Activated naive CD4-positive, alpha-beta T cell treated with anti-CD3 and anti-CD28 coated beads, Interleukin-2, amount 50 U/mL, for 24 hours (primary cell): ENCODE measurements at regions not wholly inside any gene's neighbourhood (a gene's known extent, or its start where the extent isn't known, plus 50 kb on each side); places are given as distances from the start of the nearest gene placed in this dataset.

ENCODE experiments used
- H3K27ac Mint-ChIP-seq: one replicate; pipeline ENCODE4 v1.8.0; 2021; ENCODE audit warnings: mild to moderate bottlenecking, mixed read lengths
- H3K27me3 Mint-ChIP-seq: one replicate; pipeline ENCODE4 v1.8.0; 2021; ENCODE audit warnings: mixed read lengths
- H3K36me3 Mint-ChIP-seq: one replicate; pipeline ENCODE4 v1.8.0; 2021; ENCODE audit warnings: mixed read lengths
- H3K4me1 Mint-ChIP-seq: one replicate; pipeline ENCODE4 v1.8.0; 2021; ENCODE audit warnings: mixed read lengths
- H3K4me3 Mint-ChIP-seq: one replicate; pipeline ENCODE4 v1.8.0; 2021; ENCODE audit warnings: mild to moderate bottlenecking, mixed read lengths
- H3K9me3 Mint-ChIP-seq: one replicate; pipeline ENCODE4 v1.8.0; 2021; ENCODE audit warnings: mixed read lengths

DNA sequence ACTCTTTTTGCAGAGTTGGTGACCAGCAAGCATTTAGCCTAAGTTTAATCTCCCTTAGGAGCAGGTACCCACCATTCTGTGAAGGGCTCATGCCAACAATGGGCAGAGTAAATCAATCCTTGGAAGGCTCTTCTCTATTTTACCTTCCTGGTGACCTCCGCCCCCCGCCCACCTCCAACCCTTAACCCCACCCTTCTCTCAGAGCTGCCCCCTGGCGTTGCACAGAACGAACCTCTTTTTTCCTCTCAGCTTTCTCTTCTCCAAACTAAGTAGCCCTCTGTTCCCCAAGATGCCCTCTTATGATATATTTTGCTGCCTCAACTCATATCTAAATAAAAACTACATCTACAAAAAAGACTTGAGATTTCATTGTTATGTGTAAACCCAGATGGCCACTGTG lies 186.8 kb downstream of the SEC16B start:
- Mint-ChIP-seq H3K27me3 (no peaks in the 10 kb centered on the region), H3K4me3 (no peak overlapping the region), H3K27ac (no peak overlapping the region), H3K36me3 (no peaks in the 10 kb centered on the region), H3K9me3 (peaks cover 15% of the 10 kb centered on the region), H3K4me1 (no peaks in the 10 kb centered on the region)

DNA sequence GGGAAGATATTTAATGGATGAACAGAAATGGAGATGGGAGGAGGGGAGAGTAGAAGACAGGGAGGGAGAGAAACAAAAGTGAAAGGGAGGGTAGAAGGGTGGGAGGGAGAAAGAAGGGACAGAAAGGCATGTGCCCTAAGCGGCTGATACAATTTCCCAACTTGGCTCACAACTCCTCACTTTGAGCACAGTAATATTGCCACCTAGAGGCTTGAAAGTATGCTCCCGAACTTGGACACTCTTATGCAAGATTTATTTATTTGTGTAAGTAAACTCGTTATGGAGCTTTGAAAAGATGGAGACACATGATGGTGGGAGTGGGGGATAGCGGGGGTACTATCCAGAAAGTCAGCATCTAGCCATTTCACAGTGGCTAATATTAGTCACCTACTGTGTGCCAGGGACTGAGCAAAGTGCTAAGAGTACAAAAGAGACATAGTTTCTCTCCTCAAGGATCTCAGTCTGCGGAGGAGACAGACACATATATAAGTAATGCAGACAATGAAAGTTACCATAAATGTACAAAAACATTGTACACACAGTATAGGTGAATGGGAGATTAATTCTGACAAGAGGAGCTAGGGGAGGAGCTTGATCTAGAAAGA lies 189.7 kb downstream of the SEC16B start:
- no peaks in the 10 kb centered on the region for H3K4me1 Mint-ChIP-seq
- H3K9me3 Mint-ChIP-seq: peaks cover 15% of the 10 kb centered on the region
- H3K4me3 Mint-ChIP-seq: no peak overlapping the region
- H3K36me3 Mint-ChIP-seq: no peaks in the 10 kb centered on the region
- no peak overlapping the region for H3K27ac Mint-ChIP-seq
- H3K27me3 Mint-ChIP-seq: no peaks in the 10 kb centered on the region

DNA sequence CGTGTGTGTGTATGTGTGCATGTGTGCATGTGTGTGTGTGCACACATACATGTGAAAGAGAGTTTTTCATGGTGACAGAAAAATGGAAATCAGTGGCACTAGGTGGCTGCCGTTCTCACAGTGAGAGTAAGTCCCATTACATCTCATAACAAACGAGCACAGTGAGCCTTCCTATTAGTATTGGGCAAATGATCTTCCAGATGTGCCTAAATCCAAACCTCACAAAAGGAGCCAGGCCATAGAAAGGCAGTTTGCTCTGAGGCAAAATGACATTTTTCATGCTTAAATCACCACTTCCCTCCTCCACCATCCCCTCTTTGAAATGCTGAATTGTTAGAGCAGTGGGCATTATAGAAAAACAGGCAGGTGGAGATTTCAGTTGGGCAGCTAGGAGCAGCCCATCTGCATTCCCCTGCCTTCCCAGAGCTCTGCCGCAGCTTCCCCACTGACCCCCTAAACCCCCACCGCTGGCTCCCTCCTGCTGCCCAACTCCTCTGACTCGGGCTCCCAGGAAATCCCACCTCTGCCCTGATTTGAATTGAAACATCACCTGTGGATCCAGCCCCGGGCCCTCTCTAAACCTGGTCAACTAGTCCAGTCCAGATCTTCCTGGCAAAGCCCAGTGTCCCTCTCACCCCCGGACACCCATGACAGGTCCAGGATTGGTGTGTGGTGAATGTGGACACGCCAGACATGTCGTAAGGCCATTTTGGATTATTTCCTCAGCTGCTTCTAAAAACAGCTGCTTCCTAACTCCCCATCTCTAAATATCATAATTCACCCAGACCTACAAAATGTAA lies 190.5 kb downstream of the SEC16B start:
- Mint-ChIP-seq H3K4me1 (no peaks in the 10 kb centered on the region), H3K36me3 (no peaks in the 10 kb centered on the region), H3K9me3 (peaks cover 15% of the 10 kb centered on the region), H3K27me3 (no peaks in the 10 kb centered on the region), H3K4me3 (no peak overlapping the region), H3K27ac (no peak overlapping the region)

DNA sequence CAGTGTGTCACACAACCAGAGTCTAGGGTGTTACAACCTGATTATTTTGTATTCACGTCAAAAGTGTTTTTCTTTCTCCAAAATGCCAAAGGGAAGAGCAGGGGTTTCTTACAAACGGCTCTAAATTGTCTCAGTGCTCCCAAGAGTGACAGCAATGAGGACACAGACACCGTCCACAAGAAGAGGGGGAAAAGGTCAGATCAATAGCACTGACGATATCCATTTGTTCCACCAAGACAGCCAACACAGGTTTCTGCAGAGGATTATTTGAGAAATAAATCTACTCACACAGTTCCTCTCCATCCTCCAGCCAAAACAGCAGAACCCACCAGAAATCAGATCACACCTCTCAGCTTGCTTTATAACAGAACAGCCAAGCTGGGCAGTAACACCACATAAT lies 193.9 kb downstream of the SEC16B start:
- Mint-ChIP-seq H3K9me3 (peaks cover 6% of the 10 kb centered on the region), H3K27me3 (no peaks in the 10 kb centered on the region), H3K4me1 (no peaks in the 10 kb centered on the region), H3K4me3 (no peak overlapping the region), H3K27ac (no peak overlapping the region), H3K36me3 (no peaks in the 10 kb centered on the region)

DNA sequence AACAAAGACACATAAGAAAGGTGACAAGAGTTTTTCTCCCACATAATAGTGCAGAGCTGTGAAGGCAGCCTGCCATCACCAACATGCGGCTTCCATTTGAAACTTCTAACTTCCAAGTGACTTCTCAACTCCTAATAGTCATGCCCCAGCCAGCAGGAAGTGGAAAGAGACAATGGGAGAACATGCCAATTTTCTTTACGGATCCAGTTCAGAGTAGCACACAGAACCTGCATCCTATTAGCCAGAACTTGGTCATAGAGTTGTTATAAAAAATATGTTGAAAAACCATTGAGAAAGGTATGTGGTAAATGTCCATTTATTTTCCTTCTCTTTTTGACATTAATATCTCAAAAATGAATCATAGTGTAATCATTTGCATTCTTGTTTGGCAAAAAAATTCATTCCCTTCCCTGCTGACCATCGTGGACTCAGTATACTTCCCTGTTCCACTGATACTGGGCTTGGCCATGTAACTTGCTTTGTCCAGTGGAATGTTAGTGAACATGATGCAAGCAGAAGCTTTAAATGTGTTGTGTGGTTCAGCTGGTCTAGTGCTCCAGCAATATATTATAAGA lies 197.4 kb downstream of the SEC16B start:
- Mint-ChIP-seq H3K27ac (no peak overlapping the region), H3K36me3 (no peaks in the 10 kb centered on the region), H3K9me3 (no peaks in the 10 kb centered on the region), H3K27me3 (no peaks in the 10 kb centered on the region), H3K4me1 (no peaks in the 10 kb centered on the region), H3K4me3 (no peak overlapping the region)

DNA sequence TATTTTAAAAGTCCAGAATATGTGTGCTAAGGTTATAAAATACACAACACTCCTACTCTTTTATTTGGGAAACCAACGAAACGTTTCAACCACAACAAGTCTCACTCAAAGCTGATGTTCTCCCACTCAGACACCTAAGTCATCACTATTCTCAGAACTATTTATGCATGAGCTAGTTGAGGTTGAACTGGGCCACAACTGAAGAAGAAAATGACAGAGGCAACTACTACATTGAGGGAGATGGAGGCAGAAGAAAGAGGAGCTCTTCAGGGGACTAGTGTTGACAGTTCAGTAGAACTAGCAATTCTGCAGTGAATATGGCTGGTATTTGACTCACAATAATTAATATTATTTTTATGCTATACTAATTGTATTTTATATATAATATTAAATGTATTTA lies 198.2 kb downstream of the SEC16B start:
- H3K36me3 Mint-ChIP-seq: no peaks in the 10 kb centered on the region
- H3K4me1 Mint-ChIP-seq: no peaks in the 10 kb centered on the region
- no peak overlapping the region for H3K4me3 Mint-ChIP-seq
- no peaks in the 10 kb centered on the region for H3K9me3 Mint-ChIP-seq
- no peaks in the 10 kb centered on the region for H3K27me3 Mint-ChIP-seq
- no peak overlapping the region for H3K27ac Mint-ChIP-seq

DNA sequence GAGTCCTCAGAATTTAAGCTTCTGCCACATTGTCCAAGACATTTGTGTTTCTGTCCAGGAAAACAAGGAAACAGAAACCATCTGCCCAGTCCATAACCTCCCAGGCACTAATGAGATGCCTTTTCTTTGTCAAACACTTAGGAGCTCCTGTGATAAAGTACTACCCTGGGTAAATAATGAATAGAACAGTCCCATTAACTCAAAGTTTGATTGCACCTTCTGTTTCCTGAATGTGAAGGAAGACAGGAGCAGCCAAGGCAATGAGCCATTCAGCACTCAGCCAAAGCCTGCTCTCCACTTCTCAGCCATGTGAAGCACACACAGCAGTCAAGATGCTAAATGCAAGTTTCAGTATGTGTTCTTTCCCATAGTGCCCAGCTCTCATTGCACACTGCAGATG lies 199.8 kb downstream of the SEC16B start:
- no peaks in the 10 kb centered on the region for H3K36me3 Mint-ChIP-seq
- H3K9me3 Mint-ChIP-seq: no peaks in the 10 kb centered on the region
- H3K27me3 Mint-ChIP-seq: no peaks in the 10 kb centered on the region
- H3K4me3 Mint-ChIP-seq: no peak overlapping the region
- no peak overlapping the region for H3K27ac Mint-ChIP-seq
- H3K4me1 Mint-ChIP-seq: no peaks in the 10 kb centered on the region

DNA sequence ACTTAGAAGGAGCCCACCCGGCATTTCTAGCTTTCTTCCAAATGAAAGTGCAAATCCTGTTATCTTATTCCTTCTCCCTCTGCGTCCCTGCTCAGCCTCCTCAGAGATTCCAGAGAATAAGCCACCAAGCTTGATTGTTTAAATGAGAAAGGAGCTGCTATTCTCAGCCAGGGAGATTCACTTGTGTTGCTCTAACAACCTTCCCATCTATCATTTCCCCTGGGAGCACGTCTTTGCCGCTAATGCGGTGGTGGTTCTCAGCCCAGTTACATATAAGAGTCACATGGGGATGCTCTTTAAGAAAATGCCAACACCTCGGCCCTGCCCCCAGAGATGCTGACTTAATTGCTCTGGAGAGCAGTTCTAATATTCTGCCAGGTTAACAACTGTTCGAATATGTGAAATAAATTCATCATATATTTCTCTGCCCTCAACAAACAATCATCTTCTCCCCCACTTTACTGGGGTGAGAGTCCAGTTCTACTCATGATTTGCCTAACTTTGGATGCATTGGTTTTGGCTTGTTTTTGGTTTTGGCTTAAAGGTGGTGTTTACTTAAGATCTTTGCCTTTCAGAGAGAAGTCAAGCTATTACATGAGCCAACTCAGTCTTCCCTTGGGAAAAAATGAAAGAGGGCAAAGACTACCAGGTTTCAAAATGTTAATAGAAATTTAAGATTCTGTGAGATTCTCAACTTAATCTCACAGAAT lies 213.9 kb downstream of the SEC16B start:
- peaks cover 2% of the 10 kb centered on the region for H3K36me3 Mint-ChIP-seq
- H3K9me3 Mint-ChIP-seq: peaks cover 23% of the 10 kb centered on the region
- no peak overlapping the region for H3K27ac Mint-ChIP-seq
- no peak overlapping the region for H3K4me3 Mint-ChIP-seq
- H3K27me3 Mint-ChIP-seq: no peaks in the 10 kb centered on the region
- no peaks in the 10 kb centered on the region for H3K4me1 Mint-ChIP-seq

DNA sequence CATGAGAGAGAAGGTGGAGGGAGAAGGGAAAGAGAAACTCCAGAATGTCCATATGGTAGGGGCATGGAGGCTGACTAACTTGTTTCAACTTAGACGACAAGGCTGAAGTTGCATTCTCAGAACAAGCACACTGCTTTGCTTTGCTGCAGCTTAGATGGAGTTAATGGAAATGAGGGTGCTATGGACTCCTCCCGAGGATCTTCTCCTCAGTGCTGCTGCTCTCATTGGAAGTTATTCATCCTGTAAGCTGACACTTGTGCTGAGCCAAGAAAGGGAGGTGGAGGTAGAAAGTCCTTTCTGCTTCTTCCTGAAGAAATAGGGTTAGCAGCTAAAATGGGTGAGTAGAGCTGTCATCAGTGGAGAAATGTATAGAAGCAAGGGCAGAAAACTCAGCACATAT lies 215.3 kb downstream of the SEC16B start:
- Mint-ChIP-seq H3K9me3 (peaks cover 23% of the 10 kb centered on the region), H3K27me3 (no peaks in the 10 kb centered on the region), H3K4me3 (no peak overlapping the region), H3K36me3 (peaks cover 2% of the 10 kb centered on the region), H3K4me1 (no peaks in the 10 kb centered on the region), H3K27ac (no peak overlapping the region)

DNA sequence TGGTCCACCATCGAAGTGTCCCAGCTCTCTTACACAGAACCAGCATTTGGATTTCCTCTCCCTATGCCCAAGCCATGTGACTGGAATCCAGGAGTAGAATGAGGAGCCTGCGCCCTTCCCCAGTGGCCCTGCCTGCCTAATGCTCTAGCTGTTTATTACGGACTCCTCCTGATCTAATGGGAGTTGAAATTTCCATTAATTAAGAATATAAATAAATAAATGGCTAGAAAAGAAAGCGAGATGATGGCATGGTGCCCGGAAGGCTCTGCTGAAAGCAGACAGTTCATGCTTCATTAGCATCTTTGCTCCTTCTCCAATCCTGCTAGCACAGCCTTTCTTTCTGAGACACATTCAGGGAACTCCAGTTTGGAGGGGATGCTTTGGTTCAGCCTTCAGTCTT lies 216.2 kb downstream of the SEC16B start:
- Mint-ChIP-seq H3K4me1 (no peaks in the 10 kb centered on the region), H3K9me3 (peaks cover 18% of the 10 kb centered on the region), H3K36me3 (no peaks in the 10 kb centered on the region), H3K27ac (no peak overlapping the region), H3K4me3 (no peak overlapping the region), H3K27me3 (no peaks in the 10 kb centered on the region)

DNA sequence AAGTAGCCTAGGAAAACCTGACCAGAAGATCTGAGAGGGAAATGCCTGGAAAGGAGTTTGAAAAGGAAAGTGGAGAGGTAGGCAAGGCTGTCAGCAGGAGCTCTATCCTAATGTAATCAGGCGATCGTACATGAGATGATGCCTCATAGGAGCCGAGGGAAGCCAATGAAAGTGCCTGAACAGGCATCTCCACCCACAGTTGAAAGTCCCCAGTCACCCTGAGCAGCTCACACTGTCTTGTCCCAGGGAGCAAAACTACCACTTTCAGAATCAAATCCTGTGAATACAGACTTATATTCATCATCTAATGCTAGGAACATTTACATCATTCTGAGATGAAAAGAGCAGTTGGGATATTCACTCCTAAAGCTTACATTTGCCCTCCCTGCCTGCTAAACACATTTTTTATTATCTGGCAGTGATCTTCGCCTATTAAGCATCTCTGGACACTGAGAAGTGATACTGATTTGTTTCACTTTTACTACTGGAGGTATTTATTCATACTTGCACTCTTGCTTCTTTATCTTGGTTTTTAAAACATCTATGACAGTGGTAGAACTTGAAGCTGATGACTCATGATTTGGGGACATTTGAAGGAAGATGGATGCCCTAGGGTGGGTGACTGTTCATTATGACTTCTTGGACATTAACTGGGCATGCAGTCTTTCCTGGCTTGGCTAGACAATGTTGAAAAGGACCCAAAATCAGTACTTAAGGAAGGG lies 221.6 kb downstream of the SEC16B start:
- Mint-ChIP-seq H3K9me3 (peaks cover 25% of the 10 kb centered on the region), H3K36me3 (no peaks in the 10 kb centered on the region), H3K27me3 (no peaks in the 10 kb centered on the region), H3K27ac (no peak overlapping the region), H3K4me3 (no peak overlapping the region), H3K4me1 (no peaks in the 10 kb centered on the region)

DNA sequence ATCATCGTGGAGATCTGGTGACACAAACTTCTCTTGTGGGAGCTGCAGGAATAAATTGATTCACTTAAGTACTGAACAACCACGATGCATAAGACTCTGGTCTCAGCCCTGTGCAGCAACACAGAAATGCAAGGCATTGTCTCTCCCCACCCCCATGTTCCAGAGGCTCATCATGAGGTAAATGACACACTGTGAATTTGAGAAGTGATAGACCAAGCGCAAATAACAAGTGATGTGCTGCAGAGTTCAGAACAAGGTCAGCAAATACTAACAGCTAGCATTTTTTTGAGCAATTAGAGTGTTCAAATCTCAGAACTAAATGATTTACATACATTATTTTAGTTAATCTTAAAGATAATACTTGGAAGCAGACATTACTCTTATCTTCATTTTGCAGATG lies 223.7 kb downstream of the SEC16B start:
- no peaks in the 10 kb centered on the region for H3K36me3 Mint-ChIP-seq
- H3K4me1 Mint-ChIP-seq: no peaks in the 10 kb centered on the region
- H3K4me3 Mint-ChIP-seq: no peak overlapping the region
- H3K27me3 Mint-ChIP-seq: no peaks in the 10 kb centered on the region
- H3K27ac Mint-ChIP-seq: no peak overlapping the region
- peaks cover 20% of the 10 kb centered on the region for H3K9me3 Mint-ChIP-seq

DNA sequence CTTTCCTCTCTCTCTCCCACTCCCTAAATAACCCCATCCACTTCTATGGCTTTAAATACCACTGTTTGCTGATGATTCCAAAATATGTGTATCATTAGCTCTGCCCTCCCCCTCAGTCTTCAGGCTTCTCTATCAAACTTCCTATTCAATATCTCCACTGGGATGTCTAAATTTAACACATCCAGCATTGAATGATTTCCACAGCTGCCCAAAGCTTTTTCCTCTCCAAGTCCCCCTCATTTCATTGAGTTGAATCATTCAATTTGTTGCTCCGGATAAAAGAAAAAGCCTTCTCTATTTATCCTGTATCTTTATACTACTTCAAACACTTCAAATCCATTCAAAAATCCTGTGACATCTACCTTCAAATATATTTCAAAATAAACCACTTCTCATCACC lies 225.0 kb downstream of the SEC16B start:
- Mint-ChIP-seq H3K27ac (no peak overlapping the region), H3K36me3 (no peaks in the 10 kb centered on the region), H3K9me3 (peaks cover 20% of the 10 kb centered on the region), H3K4me1 (no peaks in the 10 kb centered on the region), H3K27me3 (no peaks in the 10 kb centered on the region), H3K4me3 (no peak overlapping the region)

DNA sequence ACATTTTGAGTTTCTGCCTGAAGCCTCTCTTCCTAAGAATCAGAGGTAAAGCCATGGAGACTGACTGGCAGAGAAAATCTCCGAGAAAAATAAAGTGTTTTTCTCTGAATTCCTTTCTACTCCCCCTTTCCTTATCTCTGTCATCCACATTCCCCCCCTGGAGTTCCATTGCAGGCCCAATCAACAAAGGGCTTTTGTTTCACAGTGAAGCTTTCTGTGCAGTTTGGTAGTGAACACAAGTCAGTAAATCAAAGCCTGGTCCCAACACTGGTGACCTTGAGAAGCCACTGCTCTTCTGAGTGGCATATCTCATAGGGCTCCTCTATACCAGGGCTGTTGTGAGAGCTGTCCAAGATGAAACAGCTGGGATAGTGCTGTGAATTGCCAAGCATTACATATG lies 228.4 kb downstream of the SEC16B start:
- Mint-ChIP-seq H3K9me3 (peaks cover 11% of the 10 kb centered on the region), H3K27ac (no peak overlapping the region), H3K36me3 (no peaks in the 10 kb centered on the region), H3K27me3 (no peaks in the 10 kb centered on the region), H3K4me3 (no peak overlapping the region), H3K4me1 (no peaks in the 10 kb centered on the region)

DNA sequence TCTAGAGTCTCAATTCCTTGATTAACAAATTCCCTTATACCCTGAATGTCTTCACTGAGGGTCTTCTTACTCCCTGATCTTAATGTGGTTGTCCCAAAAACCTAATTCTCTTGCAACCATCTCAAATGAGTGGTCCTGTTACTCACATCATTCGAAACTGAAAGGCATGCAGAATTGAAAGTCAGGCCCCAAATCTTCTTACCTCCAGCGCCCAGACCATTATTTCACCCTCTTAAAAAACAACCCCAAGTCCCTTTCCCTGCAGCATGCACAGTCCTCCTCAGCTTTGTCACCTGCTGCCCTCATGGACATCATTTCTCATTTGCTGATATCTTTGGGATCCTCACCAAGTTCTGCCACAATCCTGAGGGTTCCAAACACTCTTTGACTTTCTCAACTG lies 230.1 kb downstream of the SEC16B start:
- Mint-ChIP-seq H3K4me3 (no peak overlapping the region), H3K27me3 (no peaks in the 10 kb centered on the region), H3K9me3 (no peaks in the 10 kb centered on the region), H3K27ac (no peak overlapping the region), H3K36me3 (no peaks in the 10 kb centered on the region), H3K4me1 (no peaks in the 10 kb centered on the region)
